ENCODE measurements at regions not wholly inside any gene's neighbourhood (a gene's known extent, or its start where the extent isn't known, plus 50 kb on each side); places are given as distances from the start of the nearest gene placed in this dataset.

- no peaks in the 10 kb centered on the region for H3K4me1 ChIP-seq (ENCODE audit: insufficient read depth, low read length)
- H3K9ac ChIP-seq (ENCODE audit: extremely low read depth, insufficient read length, low read length) = no peak overlapping the region
- H2BK12ac ChIP-seq (ENCODE audit: insufficient read length, low read depth, low read length) = no peak overlapping the region
- H3K23ac ChIP-seq (ENCODE audit: insufficient read length, low read depth, low read length) = no peak overlapping the region
- no peak for TF ChIP-seq CTCF (conservative IDR thresholded peaks at IDR 0.05)
- H4K91ac ChIP-seq (ENCODE audit: insufficient read length, low read depth, low read length) = no peak overlapping the region
- H3T11ph ChIP-seq (ENCODE audit: low read length) = no peak overlapping the region
- H3K27ac ChIP-seq (ENCODE audit: insufficient read length, low read depth, low read length) = no peak overlapping the region
- H3K27me3 Mint-ChIP-seq (ENCODE audit: low read depth) = peaks cover 6% of the 10 kb centered on the region; the same call in 1 of the 2 replicates
- H3K36me3 Mint-ChIP-seq (ENCODE audit: insufficient read depth in 1 of 3, low read depth in 3 of 3) = no peaks in the 10 kb centered on the region
- 0 out of 2 replicates have a peak, but pooled peaks cover 1% of the 10 kb centered on the region for H3K27me3 ChIP-seq (ENCODE audit: insufficient read depth, low read length)
- no peaks in the 10 kb centered on the region for H3K79me2 ChIP-seq (ENCODE audit: insufficient read depth, low read length)
- no peak overlapping the region for H2BK15ac ChIP-seq (ENCODE audit: low read depth, low read length)
- no peak overlapping the region for H3K14ac ChIP-seq (ENCODE audit: insufficient read depth, low read length)
- no peaks in the 10 kb centered on the region for H3K23me2 ChIP-seq (ENCODE audit: insufficient read length, low read depth, low read length, poor library complexity, severe bottlenecking)
- no peak overlapping the region for H3K56ac ChIP-seq (ENCODE audit: insufficient read length, low read depth, low read length)
- H2BK5ac ChIP-seq (ENCODE audit: insufficient read length, low read length) = no peak overlapping the region
- no peak overlapping the region for H2BK120ac ChIP-seq (ENCODE audit: low read depth, low read length, poor library complexity, severe bottlenecking)
- no peak overlapping the region for H4K8ac ChIP-seq (replicated peaks; ENCODE audit: insufficient read length, low read depth, low read length)
- H3K79me1 ChIP-seq (ENCODE audit: insufficient read depth, low read depth, low read length, poor library complexity, severe bottlenecking) = no peaks in the 10 kb centered on the region
- H3K9me3 Mint-ChIP-seq = peaks cover 0 to 5% of the 10 kb centered on the region in 2 experiments; a peak in 3 of 5 replicates
- WGBS (ENCODE audit: extremely low coverage, insufficient read length, low lambda C conversion rate) = no CpG with 5 or more reads among the region's 5 CpGs
- no peak overlapping the region for H3K18ac ChIP-seq (ENCODE audit: insufficient read length, low read depth, low read length)
- no peak overlapping the region for H3K4me2 ChIP-seq (ENCODE audit: insufficient read depth, insufficient read length, low read length)
- no peak overlapping the region for H4K5ac ChIP-seq (ENCODE audit: insufficient read length, low read depth, low read length)
- H3K4ac ChIP-seq (ENCODE audit: low read depth, low read length) = no peak overlapping the region
- no peaks in the 10 kb centered on the region for H3K9me3 ChIP-seq (ENCODE audit: control insufficient read depth, low read depth, low read length)
- H2AK5ac ChIP-seq (ENCODE audit: insufficient read length, low read length) = no peak overlapping the region
- no peak overlapping the region for H3K27ac Mint-ChIP-seq
- no peak overlapping the region for H2BK20ac ChIP-seq (ENCODE audit: low read depth, low read length, poor library complexity, severe bottlenecking)
- H4K20me1 ChIP-seq (ENCODE audit: control insufficient read depth, insufficient read depth, insufficient read length) = no peaks in the 10 kb centered on the region
- DNase-seq = no peak
- H2AFZ ChIP-seq (ENCODE audit: low read length) = no peak overlapping the region
- H3K4me1 Mint-ChIP-seq = peaks cover 14 to 25% of the 10 kb centered on the region in 2 experiments
- no peak overlapping the region for H3K4me3 Mint-ChIP-seq
Measured at GRCh38 chr20:57888591-57888990, 178.8 kb upstream of the PMEPA1 start.
